GM18498 (cell line): ENCODE measurements at regions not wholly inside any gene's neighbourhood (a gene's known extent, or its start where the extent isn't known, plus 50 kb on each side); places are given as distances from the start of the nearest gene placed in this dataset.

Experiments
- ATAC-seq: cut with Tn5 transposase; IDR thresholded peaks from one replicate; pipeline ENCODE4 v1.9.1; 2021; ENCODE audit warnings: mild to moderate bottlenecking, moderate library complexity; ENCODE audit not compliant: unreplicated experiment

GRCh38 chr21:35136106-35136505 lies 87.0 kb upstream of the RUNX1 start:
- no peak for ATAC-seq

DNA sequence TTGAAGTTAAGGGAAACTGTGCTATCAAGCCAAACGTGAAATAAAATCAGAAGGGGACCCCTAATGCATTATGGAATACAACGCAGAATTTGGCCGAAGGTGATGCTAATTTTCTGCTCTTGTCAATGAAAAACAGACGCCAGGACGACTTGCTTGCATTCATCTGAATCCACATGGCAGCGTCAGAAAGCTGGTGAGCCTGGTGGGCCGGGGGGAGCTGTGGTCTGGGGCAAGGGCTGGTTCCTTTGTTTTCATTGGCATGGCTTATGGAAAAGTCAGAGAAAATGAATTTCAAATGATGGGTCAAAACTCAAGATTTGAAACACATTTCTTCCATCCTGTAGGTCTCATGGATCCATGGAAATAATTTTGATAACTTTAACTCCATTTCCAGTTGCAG lies 86.4 kb upstream of the RUNX1 start:
- no peak for ATAC-seq

GRCh38 chr21:35134309-35134708 lies 85.2 kb upstream of the RUNX1 start:
- ATAC-seq = no peak

GRCh38 chr21:35128536-35128935 lies 79.4 kb upstream of the RUNX1 start:
- ATAC-seq = no peak

DNA sequence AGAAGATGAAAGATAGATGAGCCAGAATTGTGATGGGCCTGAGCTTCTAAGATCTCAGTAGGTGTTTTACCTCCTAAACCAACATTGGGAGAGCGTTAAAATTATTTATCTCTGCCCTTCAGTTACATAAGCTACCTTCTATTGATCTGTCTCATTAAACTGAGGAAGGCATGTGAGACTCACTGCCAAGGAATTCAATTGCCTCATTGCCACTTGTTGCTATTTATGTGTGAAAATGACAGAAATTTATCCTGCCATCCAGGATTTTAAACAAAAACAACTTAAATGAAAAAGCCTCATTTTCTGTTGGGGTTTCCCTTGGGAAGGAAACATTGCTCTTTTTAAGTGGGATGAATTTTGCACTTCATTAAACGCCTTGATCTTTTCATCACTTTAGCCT lies 78.7 kb upstream of the RUNX1 start:
- no peak for ATAC-seq

- no peak for ATAC-seq
Observed at GRCh38 chr21:35127026-35127425, 77.9 kb upstream of the RUNX1 start.

DNA sequence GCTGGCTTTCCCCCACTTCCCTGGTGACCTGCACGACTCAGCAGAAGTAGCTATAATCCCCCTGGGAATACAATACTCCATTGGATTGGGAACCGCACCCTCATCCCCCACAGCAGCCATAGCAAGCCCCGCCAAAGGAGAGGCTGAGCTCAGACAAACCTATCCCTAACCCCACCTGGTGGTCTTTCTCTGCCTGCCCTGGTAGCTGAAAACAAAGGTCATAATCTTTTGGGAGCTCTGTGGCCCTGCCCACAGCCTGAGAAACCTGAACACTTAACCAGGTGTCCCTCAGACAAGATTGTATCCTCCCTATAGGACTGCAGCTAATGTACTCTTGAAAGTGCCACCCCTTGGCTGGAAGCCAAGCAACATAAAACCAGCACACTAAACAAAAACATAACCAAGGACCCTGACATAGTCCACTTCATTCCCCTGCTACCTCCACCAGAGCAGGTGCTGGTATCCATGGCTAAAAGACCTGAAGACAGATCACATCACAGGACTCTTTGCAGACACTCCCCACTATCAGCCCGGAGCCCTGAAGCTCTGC lies 71.6 kb upstream of the RUNX1 start:
- no peak for ATAC-seq

- ATAC-seq = no peak
Observed at GRCh38 chr21:35119501-35120047, 70.5 kb upstream of the RUNX1 start.

GRCh38 chr21:35116777-35117176 lies 67.7 kb upstream of the RUNX1 start:
- no peak for ATAC-seq

DNA sequence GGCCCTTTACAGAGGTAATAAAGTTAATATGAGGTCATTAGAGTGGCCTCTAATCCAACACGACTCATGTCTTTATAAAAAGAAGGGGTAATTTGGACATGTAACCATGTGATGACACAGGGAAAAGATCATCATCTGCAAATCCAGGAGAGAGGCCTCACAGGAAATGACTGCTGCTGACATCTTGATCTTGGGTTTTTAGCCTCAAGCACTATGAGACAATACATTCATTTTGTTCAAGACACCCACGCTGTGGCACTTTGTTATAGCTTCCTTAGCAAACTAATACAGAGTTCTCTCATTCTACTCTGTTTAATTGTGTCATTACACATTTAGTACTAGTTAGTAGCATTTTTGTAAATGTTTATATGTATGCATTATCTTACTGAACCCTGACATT lies 64.0 kb upstream of the RUNX1 start:
- no peak for ATAC-seq

DNA sequence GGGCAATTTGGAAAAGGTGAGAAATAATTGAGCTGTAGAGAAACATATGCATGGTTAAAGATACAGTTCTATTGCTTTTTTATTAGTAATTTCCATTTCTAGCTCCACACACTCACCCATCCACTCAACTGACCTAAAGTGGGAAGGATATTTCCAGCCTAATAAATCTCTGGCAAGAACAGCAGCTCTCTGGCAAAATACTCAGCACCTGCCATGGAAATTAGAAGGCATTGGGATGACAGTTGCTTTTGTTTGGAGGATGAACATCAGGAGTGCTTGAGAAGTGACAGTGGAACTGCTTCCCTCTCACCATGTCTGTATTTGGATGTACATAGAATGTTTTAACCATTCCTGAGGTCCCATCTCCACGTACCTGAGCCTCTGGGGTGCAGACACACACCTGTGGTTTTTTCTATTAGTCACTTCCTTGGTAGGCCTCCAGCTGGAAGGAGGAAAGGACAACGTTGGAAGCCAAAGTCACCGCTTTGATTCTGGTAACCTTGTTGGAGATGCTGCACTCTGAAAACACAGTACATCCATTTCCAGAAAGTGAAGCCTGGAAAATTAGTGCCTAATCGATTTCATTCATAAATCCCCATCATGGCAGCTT lies 62.3 kb upstream of the RUNX1 start:
- ATAC-seq = no peak

DNA sequence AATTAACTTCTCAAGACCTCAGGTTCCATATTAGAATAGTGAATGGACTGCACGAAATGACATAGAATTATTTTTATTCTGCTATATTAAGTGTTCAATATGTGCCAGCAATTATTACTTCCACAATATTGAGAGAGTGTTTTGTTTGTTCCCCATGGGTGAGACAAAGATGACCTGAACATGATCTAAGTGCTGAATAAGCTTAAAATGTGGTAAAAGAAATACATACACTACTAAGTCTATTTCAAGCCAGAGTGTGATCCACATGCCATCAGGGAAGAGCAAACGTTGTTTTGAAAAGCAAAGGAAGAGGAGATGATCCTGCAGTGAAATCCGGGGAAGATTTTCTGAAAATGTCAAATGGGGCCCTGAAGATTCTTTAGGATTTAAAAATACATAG lies 59.8 kb upstream of the RUNX1 start:
- no peak for ATAC-seq

DNA sequence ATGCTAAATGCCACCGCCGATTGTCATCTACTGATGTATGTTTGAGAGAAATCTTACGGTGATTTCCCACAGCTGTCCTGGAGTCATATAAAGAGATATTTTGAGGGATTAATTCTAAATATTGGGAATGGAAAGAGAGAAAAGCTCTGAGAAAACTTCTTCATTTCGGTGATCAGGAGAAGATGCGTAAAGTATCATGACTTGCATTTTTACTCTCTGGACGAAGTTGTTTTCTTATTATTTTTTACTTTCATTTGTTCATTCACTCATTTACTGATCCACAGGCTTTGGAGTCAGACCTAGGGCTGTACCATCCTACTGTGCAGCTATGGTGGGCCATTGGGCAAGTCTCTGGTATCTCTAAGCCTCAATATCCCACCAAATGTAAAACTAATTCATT lies 58.4 kb upstream of the RUNX1 start:
- no peak for ATAC-seq

- ATAC-seq = no peak
Observed at GRCh38 chr21:35106246-35106835, 57.2 kb upstream of the RUNX1 start.

- no peak for ATAC-seq
Observed at GRCh38 chr21:35102488-35103371, 53.6 kb upstream of the RUNX1 start.

GRCh38 chr21:35100349-35100811 lies 51.3 kb upstream of the RUNX1 start:
- no peak for ATAC-seq

- ATAC-seq = no peak
Observed at GRCh38 chr21:35099310-35099709, 50.2 kb upstream of the RUNX1 start.
